ENCODE measurements at regions not wholly inside any gene's neighbourhood (a gene's known extent, or its start where the extent isn't known, plus 50 kb on each side); places are given as distances from the start of the nearest gene placed in this dataset.

- WGBS, 2 donors = 87% methylated on average over 7 of the region's 7 CpGs
- intact Hi-C loops (cut with DNase I; ENCODE audit: low total_unique reads) = no loop called here
- no peaks in the 10 kb centered on the region for H3K27me3 ChIP-seq
- TF ChIP-seq POLR2A (IDR thresholded peaks at IDR 0.05) = no peak
- no peak for TF ChIP-seq CTCF (IDR thresholded peaks at IDR 0.05)
- H3K4me1 ChIP-seq = no peaks in the 10 kb centered on the region
- no peak overlapping the region for H3K4me3 ChIP-seq
- no peaks in the 10 kb centered on the region for H3K9me3 ChIP-seq
- DNase-seq = no peak
- H3K36me3 ChIP-seq (ENCODE audit: low read depth, missing control alignments) = no peaks in the 10 kb centered on the region
- H3K27ac ChIP-seq = no peak overlapping the region
Measured at GRCh38 chr13:30045916-30046704, 195.7 kb upstream of the UBL3 start.

- Histone ChIP-seq H3K9me3 (no peaks in the 10 kb centered on the region), H3K4me1 (no peaks in the 10 kb centered on the region), H3K27ac (no peak overlapping the region), H3K36me3 (ENCODE audit: low read depth, missing control alignments) (no peaks in the 10 kb centered on the region), H3K4me3 (no peak overlapping the region), H3K27me3 (no peaks in the 10 kb centered on the region)
- TF ChIP-seq POLR2A (IDR thresholded peaks at IDR 0.05) = no peak
- TF ChIP-seq CTCF (IDR thresholded peaks at IDR 0.05) = no peak
- intact Hi-C loops (cut with DNase I; ENCODE audit: low total_unique reads) = no loop called here
- DNase-seq = no peak
- WGBS, 2 donors = 84 to 92% methylated on average over 1 of the region's 1 CpG
Measured at GRCh38 chr13:30044932-30045331, 194.5 kb upstream of the UBL3 start.

- Histone ChIP-seq H3K4me3 (no peak overlapping the region), H3K9me3 (no peaks in the 10 kb centered on the region), H3K4me1 (no peaks in the 10 kb centered on the region), H3K27me3 (no peaks in the 10 kb centered on the region), H3K27ac (no peak overlapping the region), H3K36me3 (ENCODE audit: low read depth, missing control alignments) (no peaks in the 10 kb centered on the region)
- no peak for DNase-seq
- no peak for TF ChIP-seq POLR2A (IDR thresholded peaks at IDR 0.05)
- no peak for TF ChIP-seq CTCF (IDR thresholded peaks at IDR 0.05)
- intact Hi-C loops (cut with DNase I; ENCODE audit: low total_unique reads) = no loop called here
Measured at GRCh38 chr13:30043631-30043925, 193.2 kb upstream of the UBL3 start.

- no peak overlapping the region for H3K27ac ChIP-seq
- intact Hi-C loops (cut with DNase I; ENCODE audit: low total_unique reads) = no loop called here
- H3K27me3 ChIP-seq = no peaks in the 10 kb centered on the region
- H3K36me3 ChIP-seq (ENCODE audit: low read depth, missing control alignments) = no peaks in the 10 kb centered on the region
- 90 to 94% methylated on average over 5 of the region's 5 CpGs for WGBS, 2 donors
- no peak overlapping the region for H3K4me3 ChIP-seq
- TF ChIP-seq CTCF (IDR thresholded peaks at IDR 0.05) (no peak), POLR2A (IDR thresholded peaks at IDR 0.05) (no peak)
- no peaks in the 10 kb centered on the region for H3K4me1 ChIP-seq
- no peaks in the 10 kb centered on the region for H3K9me3 ChIP-seq
- DNase-seq = no peak
Measured at GRCh38 chr13:30042891-30043630, 192.6 kb upstream of the UBL3 start.

- intact Hi-C loops (cut with DNase I; ENCODE audit: low total_unique reads) = no loop called here
- 75 to 86% methylated on average over 3 of the region's 3 CpGs for WGBS, 2 donors
- Histone ChIP-seq H3K36me3 (ENCODE audit: low read depth, missing control alignments) (no peaks in the 10 kb centered on the region), H3K4me1 (no peaks in the 10 kb centered on the region), H3K27me3 (no peaks in the 10 kb centered on the region), H3K27ac (no peak overlapping the region), H3K4me3 (no peak overlapping the region), H3K9me3 (no peaks in the 10 kb centered on the region)
- no peak for TF ChIP-seq CTCF (IDR thresholded peaks at IDR 0.05)
- no peak for DNase-seq
Measured at GRCh38 chr13:30042272-30042671, 191.9 kb upstream of the UBL3 start.
